Natural killer cell (primary cell): ENCODE measurements at regions not wholly inside any gene's neighbourhood (a gene's known extent, or its start where the extent isn't known, plus 50 kb on each side); places are given as distances from the start of the nearest gene placed in this dataset.

Experiments
- ATAC-seq, 3 donors: fragments of 150-1000 bp in 2 of 3; fragments of 200-7000 bp in 1 of 3; cut with Tn5 transposase; 1 replicate in 1 of 3; 2 replicates in 2 of 3; pipeline ENCODE4 v1.10.0; 2021; ENCODE audit warnings: mild to moderate bottlenecking in 2 of 3, moderate library complexity in 2 of 3
- DNase-seq, 2 donors: peaks; one replicate each; pipeline versions ENCODE4 v3.0.0 to v3.0.0-alpha.2; 2013 to 2021; ENCODE audit warnings: mixed read lengths in 1 of 2
- H3K27ac ChIP-seq: one replicate; pipeline ENCODE4 v1.5.1; 2013; ENCODE audit warnings: mild to moderate bottlenecking, low read length
- H3K27me3 ChIP-seq: one replicate; pipeline ENCODE4 v1.6.1; 2013; ENCODE audit warnings: low read length; ENCODE audit not compliant: control insufficient read depth, insufficient read depth
- H3K36me3 ChIP-seq: one replicate; pipeline ENCODE4 v1.6.1; 2013; ENCODE audit warnings: low read length; ENCODE audit not compliant: control insufficient read depth, insufficient read depth
- H3K4me1 ChIP-seq: one replicate; pipeline ENCODE4 v1.6.1; 2013; ENCODE audit warnings: low read length; ENCODE audit not compliant: control insufficient read depth, insufficient read depth
- H3K4me3 ChIP-seq: one replicate; pipeline ENCODE4 v1.5.1; 2013; ENCODE audit warnings: low read length
- H3K9me3 ChIP-seq: one replicate; pipeline ENCODE4 v1.6.1; 2013; ENCODE audit warnings: low read length; ENCODE audit not compliant: control insufficient read depth, insufficient read depth
- H3K27ac Mint-ChIP-seq, 2 donors: one replicate each; pipeline ENCODE4 v1.8.0; 2022; ENCODE audit warnings: mild to moderate bottlenecking in 2 of 2, mixed read lengths in 2 of 2, moderate library complexity in 1 of 2
- H3K27me3 Mint-ChIP-seq, 2 donors: one replicate each; pipeline ENCODE4 v1.8.0; 2022; ENCODE audit warnings: low read depth in 2 of 2, mixed read lengths in 2 of 2
- H3K36me3 Mint-ChIP-seq: one replicate; pipeline ENCODE4 v1.8.0; 2022; ENCODE audit warnings: mixed read lengths
- H3K4me1 Mint-ChIP-seq, 2 donors: one replicate each; pipeline ENCODE4 v1.8.0; 2022; ENCODE audit warnings: mixed read lengths in 2 of 2
- H3K4me3 Mint-ChIP-seq: one replicate; pipeline ENCODE4 v1.8.0; 2022; ENCODE audit warnings: mild to moderate bottlenecking, moderate library complexity, mixed read lengths
- H3K9me3 Mint-ChIP-seq, 2 donors: one replicate each; pipeline ENCODE4 v1.8.0; 2022; ENCODE audit warnings: mixed read lengths in 2 of 2
- CTCF ChIP-seq: fragments of 200-600 bp; IDR thresholded peaks from one replicate; pipeline ENCODE4 v1.8.0; 2022; ENCODE audit warnings: antibody characterized with exemption
- WGBS: methylation state at CpG from one replicate; pipeline ENCODE4 v1.1.7; 2013; ENCODE audit warnings: missing lambda C conversion rate; ENCODE audit not compliant: insufficient coverage; 5-methylcytosine and 5-hydroxymethylcytosine counted together
- intact Hi-C: fragments of 100-400 bp; cut with micrococcal nuclease; formaldehyde crosslinking; loops from one replicate; pipeline ENCODE4 v1.14.2; 2022

- Mint-ChIP-seq H3K27ac (no peak overlapping the region), H3K9me3 (no peaks in the 10 kb centered on the region), H3K4me1 (no peaks in the 10 kb centered on the region), H3K36me3 (no peaks in the 10 kb centered on the region), H3K4me3 (no peak overlapping the region), H3K27me3 (peaks cover 0 to 5% of the 10 kb centered on the region in 2 donors)
- Histone ChIP-seq H3K27me3 (peaks cover 3% of the 10 kb centered on the region), H3K4me3 (no peak overlapping the region), H3K9me3 (no peaks in the 10 kb centered on the region), H3K27ac (no peak overlapping the region), H3K36me3 (no peaks in the 10 kb centered on the region), H3K4me1 (no peaks in the 10 kb centered on the region)
- intact Hi-C loops = no loop called here
- WGBS = 55% methylated on average over 2 of the region's 2 CpGs
- no peak for DNase-seq
- no peak for ATAC-seq
- TF ChIP-seq CTCF = no peak
Measured at GRCh38 chr4:53917729-53918128, 146.7 kb downstream of the CHIC2 start.

GRCh38 chr4:53916431-53916889 lies 147.9 kb downstream of the CHIC2 start:
- Mint-ChIP-seq H3K4me3 (no peak overlapping the region), H3K4me1 (no peaks in the 10 kb centered on the region), H3K27me3 (peaks cover 0 to 5% of the 10 kb centered on the region in 2 donors), H3K36me3 (no peaks in the 10 kb centered on the region), H3K27ac (no peak overlapping the region), H3K9me3 (no peaks in the 10 kb centered on the region)
- Histone ChIP-seq H3K4me1 (no peaks in the 10 kb centered on the region), H3K9me3 (no peaks in the 10 kb centered on the region), H3K4me3 (no peak overlapping the region), H3K27me3 (peaks cover 3% of the 10 kb centered on the region), H3K27ac (no peak overlapping the region), H3K36me3 (no peaks in the 10 kb centered on the region)
- TF ChIP-seq CTCF = no peak
- intact Hi-C loops = no loop called here
- ATAC-seq (no peak), DNase-seq (no peak)

- H3K27ac Mint-ChIP-seq = no peak overlapping the region
- H3K4me1 Mint-ChIP-seq = no peaks in the 10 kb centered on the region
- 64% methylated on average over 4 of the region's 4 CpGs for WGBS
- no peaks in the 10 kb centered on the region for H3K9me3 Mint-ChIP-seq
- ATAC-seq (peak in 2 of 3 donors; percentile 38 to 90), DNase-seq (no peak)
- TF ChIP-seq CTCF = no peak
- no peak overlapping the region for H3K4me3 Mint-ChIP-seq
- H3K36me3 Mint-ChIP-seq = no peaks in the 10 kb centered on the region
- Histone ChIP-seq H3K4me3 (no peak overlapping the region), H3K4me1 (no peaks in the 10 kb centered on the region), H3K9me3 (no peaks in the 10 kb centered on the region), H3K27ac (no peak overlapping the region), H3K27me3 (no peaks in the 10 kb centered on the region), H3K36me3 (no peaks in the 10 kb centered on the region)
- intact Hi-C loops = no loop called here
- H3K27me3 Mint-ChIP-seq = peaks cover 0 to 11% of the 10 kb centered on the region in 2 donors
Measured at GRCh38 chr4:53914313-53915016, 149.9 kb downstream of the CHIC2 start.

DNA sequence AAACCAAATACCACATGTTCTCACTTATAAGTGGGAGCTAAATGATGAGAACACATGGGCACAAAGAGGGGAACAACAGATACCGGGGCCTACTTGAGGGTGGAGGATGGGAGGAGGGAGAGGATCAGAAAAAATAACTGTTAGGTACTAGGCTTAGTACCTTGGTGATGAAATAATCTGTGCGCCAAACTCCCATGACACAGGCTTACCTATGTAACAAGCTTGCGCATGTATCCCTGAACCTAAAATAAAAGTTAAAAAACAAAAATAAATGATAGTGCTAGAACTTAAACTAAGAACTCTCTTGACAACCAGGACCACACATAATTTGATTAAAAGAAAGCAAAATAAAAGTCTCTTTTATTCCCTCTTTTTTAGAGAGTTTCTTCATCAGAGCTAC lies 150.6 kb downstream of the CHIC2 start:
- Histone ChIP-seq H3K9me3 (no peaks in the 10 kb centered on the region), H3K36me3 (no peaks in the 10 kb centered on the region), H3K27ac (no peak overlapping the region), H3K4me3 (no peak overlapping the region), H3K27me3 (no peaks in the 10 kb centered on the region), H3K4me1 (no peaks in the 10 kb centered on the region)
- WGBS = 83% methylated on average over 2 of the region's 3 CpGs
- no peak for TF ChIP-seq CTCF
- DNase-seq (no peak), ATAC-seq (no peak)
- Mint-ChIP-seq H3K4me3 (no peak overlapping the region), H3K4me1 (peaks cover 1 to 2% of the 10 kb centered on the region in 2 donors), H3K27ac (no peak overlapping the region), H3K27me3 (peaks cover 3 to 8% of the 10 kb centered on the region in 2 donors), H3K36me3 (no peaks in the 10 kb centered on the region), H3K9me3 (no peaks in the 10 kb centered on the region)
- intact Hi-C loops = no loop called here
